CD4-positive, alpha-beta T cell treated with Interferon gamma for 1 hour (primary cell): ENCODE measurements at regions not wholly inside any gene's neighbourhood (a gene's known extent, or its start where the extent isn't known, plus 50 kb on each side); places are given as distances from the start of the nearest gene placed in this dataset.

Experiments
- DNase-seq: peaks from one replicate; pipeline ENCODE4 v3.0.0-alpha.2; 2020

- no peak for DNase-seq
These were observed 50.3 kb upstream of the CXCL12 start for GRCh38 chr10:44435196-44435595.

- no peak for DNase-seq
These were observed 51.3 kb upstream of the CXCL12 start for GRCh38 chr10:44436240-44436639.

GRCh38 chr10:44437840-44438511 lies 53.1 kb upstream of the CXCL12 start:
- DNase-seq = no peak

GRCh38 chr10:44439239-44439957 lies 54.5 kb upstream of the CXCL12 start:
- no peak for DNase-seq

- no peak for DNase-seq
These were observed 55.0 kb upstream of the CXCL12 start for GRCh38 chr10:44439958-44440244.

GRCh38 chr10:44457259-44457658 lies 72.4 kb upstream of the CXCL12 start:
- DNase-seq = no peak

GRCh38 chr10:44458671-44459413 lies 73.9 kb upstream of the CXCL12 start:
- no peak for DNase-seq

GRCh38 chr10:44459671-44460070 lies 74.8 kb upstream of the CXCL12 start:
- no peak for DNase-seq

GRCh38 chr10:44460416-44460815 lies 75.5 kb upstream of the CXCL12 start:
- no peak for DNase-seq

- no peak for DNase-seq
These were observed 77.5 kb upstream of the CXCL12 start for GRCh38 chr10:44462338-44462914.

GRCh38 chr10:44463511-44464121 lies 78.7 kb upstream of the CXCL12 start:
- no peak for DNase-seq

GRCh38 chr10:44464503-44464902 lies 79.6 kb upstream of the CXCL12 start:
- no peak for DNase-seq

GRCh38 chr10:44465401-44466115 lies 80.7 kb upstream of the CXCL12 start:
- DNase-seq = no peak

GRCh38 chr10:44466236-44466635 lies 81.3 kb upstream of the CXCL12 start:
- no peak for DNase-seq

GRCh38 chr10:44467090-44467489 lies 82.2 kb upstream of the CXCL12 start:
- no peak for DNase-seq

- DNase-seq = no peak
These were observed 83.0 kb upstream of the CXCL12 start for GRCh38 chr10:44467900-44468299.

GRCh38 chr10:44468525-44468924 lies 83.6 kb upstream of the CXCL12 start:
- no peak for DNase-seq

GRCh38 chr10:44468965-44469364 lies 84.1 kb upstream of the CXCL12 start:
- no peak for DNase-seq

- DNase-seq = no peak
These were observed 85.9 kb upstream of the CXCL12 start for GRCh38 chr10:44470784-44471183.

- DNase-seq = no peak
These were observed 86.5 kb upstream of the CXCL12 start for GRCh38 chr10:44471410-44471809.

GRCh38 chr10:44473146-44473545 lies 88.2 kb upstream of the CXCL12 start:
- DNase-seq = no peak

- no peak for DNase-seq
These were observed 91.6 kb upstream of the CXCL12 start for GRCh38 chr10:44476409-44477045.
